Activated CD4-positive, CD25-positive, alpha-beta regulatory T cell treated with anti-CD3 and anti-CD28 coated beads, Interleukin-2, amount 50 U/mL, for 72 hours (primary cell): ENCODE measurements at regions not wholly inside any gene's neighbourhood (a gene's known extent, or its start where the extent isn't known, plus 50 kb on each side); places are given as distances from the start of the nearest gene placed in this dataset.

ENCODE experiments used
- DNase-seq: peaks from one replicate; pipeline ENCODE4 v3.0.0; 2021

GRCh38 chr13:97139691-97140090 is 82.4 kb upstream of the MBNL2 start:
- DNase-seq, result no peak

GRCh38 chr13:97140131-97140530 is 82.0 kb upstream of the MBNL2 start:
- DNase-seq, result no peak

DNA sequence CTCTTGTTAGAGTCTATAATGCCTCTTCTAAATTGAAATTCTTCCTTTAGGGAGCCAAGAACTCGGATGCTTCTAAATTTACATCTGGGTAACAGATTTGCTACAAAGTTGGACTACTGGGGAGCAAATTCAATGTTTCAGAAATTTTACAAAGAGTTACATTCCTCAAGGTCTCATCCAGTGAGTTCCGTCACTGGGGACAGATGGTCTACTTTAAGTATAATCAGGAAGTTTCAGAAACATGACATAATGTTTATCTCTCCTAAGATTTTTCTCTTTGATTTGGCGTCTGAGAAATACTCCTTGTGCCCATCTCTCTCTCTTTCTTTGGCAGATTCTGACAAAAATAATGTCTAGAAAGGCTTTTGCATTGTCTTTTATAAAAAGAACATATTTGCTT is 81.5 kb upstream of the MBNL2 start:
- DNase-seq, result no peak

DNA sequence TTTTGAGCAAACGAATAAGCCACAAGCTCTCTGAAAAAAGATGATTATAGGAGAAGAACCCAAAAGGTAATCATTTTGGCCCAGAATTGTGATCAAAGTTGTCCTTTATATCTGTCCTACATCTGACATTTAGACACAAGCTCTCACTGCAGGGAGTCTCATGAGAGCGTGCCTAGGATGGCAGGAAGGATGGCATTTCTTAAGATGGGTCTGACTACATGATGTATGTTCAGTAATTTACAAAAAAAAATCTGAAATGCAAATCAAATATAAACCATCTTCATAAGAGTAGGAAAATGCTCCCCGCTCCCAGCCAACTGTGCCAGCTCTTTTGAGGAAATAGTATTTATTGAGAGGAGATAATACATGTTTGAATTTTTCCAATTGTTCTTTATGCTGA is 81.0 kb upstream of the MBNL2 start:
- no peak for DNase-seq

- no peak for DNase-seq
Observed at GRCh38 chr13:97141564-97142005, 80.5 kb upstream of the MBNL2 start.

DNA sequence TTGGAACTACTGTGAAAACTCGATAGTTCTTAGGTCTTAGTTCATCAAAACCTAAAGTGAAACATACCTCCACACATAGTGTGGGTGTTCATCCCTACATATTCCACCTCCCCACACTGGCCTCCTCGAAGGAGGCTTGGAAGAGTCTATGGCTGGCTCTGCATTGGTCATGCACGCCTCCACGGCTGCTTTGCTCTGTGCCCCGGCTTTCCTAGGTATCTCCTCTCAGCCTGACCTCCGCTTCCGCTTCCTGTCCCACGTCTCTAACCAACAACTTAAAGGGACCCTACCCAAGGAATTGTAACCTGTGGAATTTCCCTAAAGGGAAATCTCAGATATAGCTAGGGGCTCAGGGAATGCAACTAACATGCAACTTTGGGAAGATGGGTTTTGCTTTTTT is 79.7 kb upstream of the MBNL2 start:
- DNase-seq, result no peak

DNA sequence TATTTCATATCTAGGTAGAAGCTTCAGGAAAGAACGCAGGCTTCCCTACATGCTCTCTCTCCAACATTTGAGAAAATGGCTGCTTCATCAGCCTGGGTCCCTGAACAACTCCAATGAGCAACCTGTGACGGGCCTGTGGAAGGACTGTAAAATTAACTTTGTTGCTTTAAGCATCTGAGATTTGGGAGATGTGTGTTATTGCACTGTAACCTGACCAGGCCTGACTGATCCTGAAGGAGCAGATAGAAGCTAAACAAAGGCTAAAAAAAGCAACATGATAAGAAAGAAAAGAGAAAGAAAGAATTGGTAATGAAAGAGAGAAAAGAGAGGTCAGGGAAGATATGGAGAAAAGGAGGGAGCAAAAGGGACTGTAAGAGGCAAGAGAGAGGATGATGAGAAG is 77.1 kb upstream of the MBNL2 start:
- no peak for DNase-seq

DNA sequence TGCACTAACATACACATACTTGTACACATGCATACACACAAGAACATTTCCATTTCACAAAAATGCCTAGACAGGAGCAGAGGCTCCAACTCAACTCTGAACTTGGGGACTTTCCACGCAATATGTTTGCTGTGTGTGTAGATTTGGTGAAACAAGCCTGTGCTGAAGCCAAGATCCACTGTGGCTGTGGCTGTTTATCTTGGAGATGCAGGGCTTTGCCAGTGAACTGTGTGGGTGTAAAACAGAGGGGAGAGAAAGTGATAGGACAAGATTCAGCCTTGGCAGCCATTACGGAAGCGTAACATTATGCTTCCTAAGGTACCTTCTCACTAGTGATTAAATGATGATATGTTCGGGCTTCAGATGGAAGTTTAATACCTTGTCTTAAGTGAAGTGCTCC is 73.2 kb upstream of the MBNL2 start:
- no peak for DNase-seq

- DNase-seq, result no peak
Observed at GRCh38 chr13:97160421-97160820, 61.7 kb upstream of the MBNL2 start.

DNA sequence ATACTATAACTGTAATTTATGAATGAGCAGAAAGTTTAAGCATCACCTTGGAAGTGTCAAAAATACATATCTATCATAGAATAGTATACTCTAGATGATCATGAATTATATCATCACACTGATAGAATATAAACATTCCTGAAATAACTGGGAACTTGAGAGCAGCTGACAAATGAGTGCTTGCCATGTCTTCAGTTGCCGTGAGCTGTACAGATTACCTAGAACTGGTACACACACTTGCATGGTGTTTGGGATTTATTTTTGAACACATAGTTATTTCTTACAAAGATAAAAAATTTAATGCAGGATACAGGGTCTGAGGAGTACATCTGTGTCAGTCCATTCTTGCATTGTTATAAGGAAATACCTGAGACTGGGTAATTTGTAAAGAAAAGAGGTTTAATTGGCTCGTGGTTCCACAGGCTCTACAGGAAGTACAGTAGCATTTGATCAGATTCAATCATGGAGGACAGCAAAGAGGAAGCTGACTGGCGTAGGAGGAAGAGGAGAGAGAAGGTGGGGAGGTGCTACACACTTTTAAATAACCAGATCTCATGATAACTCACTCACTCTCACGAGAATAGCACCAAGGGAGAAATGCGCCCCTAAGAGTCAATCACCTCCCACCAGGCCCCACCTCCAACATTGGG is 60.4 kb upstream of the MBNL2 start:
- DNase-seq, result no peak

DNA sequence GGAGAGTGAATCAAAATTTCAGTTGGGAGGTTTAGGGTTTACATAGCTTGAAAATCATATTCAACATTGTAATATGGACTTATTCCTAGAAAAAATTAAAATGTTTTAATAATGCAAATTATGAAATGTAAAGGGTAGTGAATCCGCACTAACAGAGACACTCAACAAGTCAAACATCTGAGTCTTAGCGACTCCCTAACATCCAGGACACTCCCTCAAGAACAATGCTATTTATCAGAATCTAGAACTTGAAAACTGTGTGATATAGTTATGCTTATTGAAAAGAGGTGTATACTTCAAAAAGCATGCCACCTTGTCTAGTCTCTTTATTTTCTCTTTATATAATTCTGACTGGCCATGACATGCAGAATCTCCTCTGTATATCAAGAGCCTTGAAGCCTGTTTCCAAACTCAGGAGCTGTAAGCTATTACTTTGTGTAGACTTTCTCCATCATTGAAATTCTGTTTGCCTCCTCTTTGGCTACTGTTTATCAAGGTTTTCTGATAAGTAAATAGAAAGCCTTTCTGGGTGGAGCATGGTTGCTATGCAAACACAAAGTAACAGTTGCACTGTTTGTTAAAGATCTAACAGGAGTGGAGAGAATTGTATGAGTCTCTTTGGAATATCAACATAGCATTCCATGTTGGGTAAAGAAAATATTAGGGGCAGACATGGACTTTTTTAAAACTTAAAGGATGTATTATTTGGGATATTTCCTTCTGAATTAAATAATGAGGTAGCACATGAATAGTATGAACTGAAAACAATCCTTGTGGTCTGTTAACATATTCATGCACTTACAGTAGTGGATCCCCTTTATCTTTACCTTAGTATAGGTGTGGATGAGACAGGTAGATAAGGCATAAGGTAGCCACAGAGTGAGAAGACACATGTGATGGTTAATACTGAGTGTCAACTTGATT is 56.4 kb upstream of the MBNL2 start:
- DNase-seq, result no peak

- DNase-seq, result no peak
Observed at GRCh38 chr13:97171136-97171535, 51.0 kb upstream of the MBNL2 start.
